ENCODE measurements at regions not wholly inside any gene's neighbourhood (a gene's known extent, or its start where the extent isn't known, plus 50 kb on each side); places are given as distances from the start of the nearest gene placed in this dataset.
"Not testable (repeated sequence)": the region's sequence is repeated elsewhere in the genome, so short reads cannot be mapped to it uniquely, and the experiment has no call there.

DNA sequence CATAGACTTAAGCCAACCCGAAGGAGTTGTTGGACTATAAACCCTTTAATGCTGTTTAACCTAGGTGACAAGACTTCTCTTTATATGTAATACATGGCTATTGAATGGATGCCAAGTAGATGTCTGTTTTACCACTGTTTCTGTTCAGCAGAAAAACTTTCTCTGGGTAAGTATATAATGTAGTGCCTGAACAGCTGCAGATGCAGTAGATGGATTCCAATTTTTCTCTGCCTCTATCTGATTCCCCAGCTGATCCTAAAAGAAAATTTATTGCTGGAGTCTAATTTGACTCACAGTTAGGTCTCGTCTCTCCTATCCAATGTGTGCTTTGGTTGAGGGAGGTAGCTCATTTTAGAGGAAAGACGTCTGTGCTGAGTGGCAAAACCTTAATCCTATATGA is 256.5 kb upstream of the CBLB start:
- no peak for DNase-seq

DNA sequence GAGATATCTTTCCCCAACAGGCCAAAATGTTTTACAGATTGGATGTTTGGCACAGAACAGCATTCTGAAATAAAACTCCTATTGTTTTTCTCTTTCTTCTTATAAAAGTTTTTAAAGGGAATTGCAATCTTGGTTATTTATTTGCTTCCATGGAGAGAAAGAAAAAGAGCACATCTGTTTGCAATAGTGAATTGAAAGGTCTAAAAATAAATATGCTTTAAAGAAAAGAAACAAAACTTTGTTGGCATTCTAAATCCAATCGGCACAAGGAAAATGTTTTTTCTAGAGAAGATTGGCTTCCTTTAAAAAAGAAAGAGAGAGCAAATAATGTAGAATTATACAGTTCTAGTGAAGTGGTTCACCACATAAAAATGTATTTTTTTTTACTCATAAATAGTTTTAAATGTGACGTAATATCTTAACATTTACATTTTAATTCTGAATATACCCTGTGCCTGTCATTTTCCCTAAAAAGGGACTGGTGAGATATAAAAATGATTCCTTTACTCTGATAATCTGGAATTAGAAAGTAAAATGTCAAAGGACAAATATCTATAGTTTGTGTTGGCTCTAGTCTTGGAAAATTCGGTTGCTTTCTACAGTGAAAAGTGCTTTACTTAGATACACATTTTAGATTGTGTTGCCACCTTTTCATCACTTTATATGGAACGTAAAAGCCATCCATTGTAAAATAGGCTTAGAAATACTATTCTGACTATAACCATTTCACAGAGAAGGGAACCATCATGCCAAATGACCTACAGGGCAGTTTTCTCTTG is 257.4 kb upstream of the CBLB start:
- DNase-seq, result no peak

DNA sequence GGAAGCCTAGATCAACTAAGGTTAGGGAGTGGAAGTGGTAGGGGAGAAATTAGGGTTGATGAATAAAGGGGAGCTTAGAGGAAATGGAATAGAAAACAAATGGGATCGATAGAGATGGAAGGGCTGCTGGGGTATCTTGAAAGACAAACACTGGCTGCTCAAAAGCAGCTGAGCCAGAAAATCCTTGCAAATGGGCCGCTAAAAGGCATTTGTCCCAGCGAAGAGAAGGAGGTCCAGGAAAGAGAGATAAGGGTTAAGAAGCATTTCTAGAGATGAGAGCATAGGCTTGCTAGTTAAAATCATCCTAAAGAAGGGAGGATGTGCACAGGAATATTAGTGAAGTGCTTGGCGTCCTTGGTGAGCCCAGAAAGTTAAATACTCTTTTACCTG is 258.0 kb upstream of the CBLB start:
- no peak for DNase-seq

DNA sequence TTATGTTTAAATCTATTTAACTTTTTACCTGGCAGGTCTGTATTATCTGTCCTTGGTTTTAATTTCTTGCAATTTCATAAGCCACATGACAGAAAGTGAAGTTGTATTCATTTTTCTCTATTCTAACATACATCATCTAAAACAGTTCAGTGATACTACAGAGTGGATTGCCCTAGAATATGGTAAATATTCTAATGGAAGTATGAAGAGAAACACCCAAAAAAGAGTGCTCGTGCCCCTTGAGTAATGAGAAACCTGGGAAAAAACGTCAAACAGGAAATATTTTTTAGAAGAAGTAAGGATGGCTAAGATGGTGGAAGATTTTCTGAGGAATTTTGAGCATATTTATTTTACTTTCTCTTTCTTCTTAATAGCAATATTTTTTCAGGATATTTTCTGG is 261.1 kb upstream of the CBLB start:
- no peak for DNase-seq

DNA sequence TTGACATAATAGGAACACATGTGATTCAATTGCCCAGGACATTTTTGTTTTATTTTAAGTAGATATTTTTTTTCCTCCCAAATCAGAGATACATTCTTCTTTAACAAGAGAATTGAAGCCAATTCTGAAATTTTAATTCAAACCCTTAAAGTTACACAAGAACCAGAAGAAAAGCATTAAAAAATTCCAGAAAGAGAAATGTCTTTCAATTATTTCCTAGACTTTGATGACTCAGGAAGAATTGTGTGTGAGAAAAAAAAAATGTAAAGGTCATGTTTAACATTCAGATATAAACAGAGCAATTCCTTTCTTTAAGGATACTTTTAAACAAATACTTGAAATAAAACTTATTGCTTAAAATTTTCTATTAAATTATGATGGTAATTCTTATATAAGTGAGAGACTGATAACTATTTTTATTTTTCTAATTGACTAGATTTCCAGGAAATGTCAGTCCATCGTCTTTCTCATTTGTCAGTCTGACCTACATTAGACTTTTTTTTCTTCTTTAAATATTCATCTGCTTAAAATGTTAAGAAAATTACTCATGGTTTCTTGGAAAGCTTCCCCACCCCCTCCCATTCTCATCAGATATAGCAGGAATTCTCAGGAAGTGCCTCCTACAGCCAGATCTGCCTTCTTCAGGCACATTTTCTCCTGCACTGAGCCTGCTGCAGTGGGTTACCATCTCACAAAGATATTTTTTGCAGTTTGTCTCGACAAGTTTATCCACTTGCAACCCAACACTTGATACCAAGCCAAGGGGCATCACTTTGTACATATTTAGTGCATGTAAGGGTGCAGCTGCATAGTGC is 261.8 kb upstream of the CBLB start:
- DNase-seq, result peak; percentile 28

DNA sequence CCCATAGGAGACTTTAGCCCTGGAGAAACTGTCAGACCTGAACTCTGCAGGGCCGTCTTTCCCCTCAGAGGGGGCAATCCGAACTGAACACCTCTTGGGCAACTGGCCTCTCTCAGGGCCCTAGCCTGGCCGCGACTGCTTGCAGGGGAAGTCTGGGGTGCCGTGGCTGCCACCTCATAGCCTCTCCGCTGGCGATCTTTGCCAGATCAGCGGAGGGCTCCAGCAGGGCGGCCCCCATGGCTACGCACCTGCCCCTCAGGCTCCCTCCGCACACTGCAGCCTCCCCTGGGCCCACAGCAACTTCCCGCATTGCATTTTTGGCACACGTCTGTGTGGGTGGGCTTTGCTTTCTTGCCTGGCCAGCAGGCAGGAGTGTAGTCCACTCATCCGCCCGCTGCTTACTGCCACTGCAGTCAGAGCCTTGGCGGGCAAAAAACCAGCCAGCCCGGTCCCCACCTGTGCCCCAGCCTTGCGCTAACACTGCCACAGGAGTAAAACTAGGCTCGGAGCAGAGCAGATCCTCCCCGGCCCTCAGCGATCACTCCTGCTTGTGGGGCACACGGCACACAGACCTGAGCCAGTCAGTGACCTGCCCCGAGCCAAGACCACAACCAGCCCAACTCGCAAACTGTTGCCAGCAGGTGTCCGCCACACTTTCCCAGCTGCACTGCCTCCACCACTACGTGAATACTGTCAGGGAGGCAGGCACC is 266.8 kb upstream of the CBLB start:
- DNase-seq, result no peak

DNA sequence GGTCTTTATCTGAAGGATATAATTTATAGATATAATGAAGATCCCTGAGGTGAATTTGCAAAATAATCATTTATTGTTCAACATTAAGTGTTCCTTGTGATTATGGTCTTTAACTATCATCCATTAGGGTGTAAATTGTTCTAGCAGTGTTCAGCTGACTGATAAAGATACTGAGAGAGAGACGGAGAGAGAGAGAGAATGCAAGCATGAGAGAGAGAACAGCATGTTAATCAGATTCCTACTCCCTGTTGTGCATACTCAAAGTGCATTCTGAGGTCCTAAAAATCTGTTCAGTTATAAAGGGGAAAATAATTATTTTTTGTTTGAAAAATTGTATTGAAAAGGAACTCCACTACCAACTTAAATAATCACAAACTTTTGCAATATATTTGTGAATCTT is 271.0 kb upstream of the CBLB start:
- DNase-seq, result no peak

DNA sequence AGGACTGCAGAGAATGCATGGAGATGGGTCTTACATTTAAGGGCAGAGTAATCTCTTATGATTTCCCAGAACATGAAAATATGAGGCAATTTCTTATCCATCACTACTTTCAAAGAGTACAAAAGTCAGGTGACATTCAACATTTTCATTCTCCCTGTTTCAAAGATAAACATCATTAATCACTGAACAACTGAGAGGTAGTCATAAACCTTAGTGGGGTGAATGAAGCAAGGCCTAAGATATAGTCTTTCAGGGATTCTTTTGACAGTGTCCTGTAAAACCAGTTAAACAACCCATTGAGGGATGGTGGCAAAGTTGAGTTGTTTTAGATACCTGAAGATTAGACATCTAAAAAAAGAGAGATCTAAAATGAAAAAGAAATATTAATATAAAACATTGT is 271.6 kb upstream of the CBLB start:
- no peak for DNase-seq

DNA sequence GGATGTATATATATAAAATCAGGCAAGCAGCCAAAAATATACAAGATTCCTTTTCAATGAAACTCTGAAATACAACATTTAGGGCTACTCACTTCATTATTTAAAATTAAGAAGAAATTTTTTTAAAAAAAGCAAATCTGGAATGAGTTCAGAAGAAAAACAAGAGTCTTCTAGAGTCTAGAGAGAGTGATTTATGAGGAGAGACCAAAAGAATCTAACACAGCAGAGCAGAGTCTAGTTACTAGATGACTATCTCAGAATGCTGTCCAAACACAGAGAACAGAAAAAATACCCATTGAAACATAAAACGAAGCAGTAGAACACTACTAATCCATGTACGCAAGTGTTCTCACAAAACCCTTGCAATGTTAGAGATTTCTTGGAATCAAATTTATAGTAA is 275.2 kb upstream of the CBLB start:
- DNase-seq, result no peak

DNA sequence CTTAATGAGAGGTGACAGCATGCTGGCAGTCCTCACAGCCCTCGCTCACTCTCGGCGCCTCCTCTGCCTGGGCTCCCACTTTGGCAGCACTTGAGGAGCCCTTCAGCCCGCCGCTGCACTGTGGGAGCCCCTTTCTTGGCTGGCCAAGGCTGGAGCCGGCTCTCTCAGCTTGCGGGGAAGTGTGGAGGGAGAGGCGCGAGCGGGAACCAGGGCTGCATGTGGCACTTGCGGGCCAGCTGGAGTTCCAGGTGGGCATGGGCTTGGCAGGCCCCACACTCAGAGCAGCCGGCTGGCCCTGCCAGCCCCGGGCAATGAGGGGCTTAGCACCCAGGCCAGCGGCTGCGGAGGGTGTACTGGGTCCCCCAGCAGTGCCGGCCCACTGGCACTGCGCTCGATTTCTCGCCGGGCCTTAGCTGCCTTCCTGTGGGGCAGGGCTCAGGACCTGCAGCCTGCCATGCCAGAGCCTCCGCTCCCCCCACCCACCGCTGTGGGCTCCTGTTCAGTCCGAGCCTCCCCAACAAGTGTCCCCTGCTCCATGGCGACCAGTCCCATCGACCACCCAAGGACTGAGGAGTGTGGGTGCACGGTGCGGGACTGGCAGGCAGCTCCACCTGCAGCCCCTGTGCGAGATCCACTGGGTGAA is 279.7 kb upstream of the CBLB start:
- not testable (repeated sequence) for DNase-seq

DNA sequence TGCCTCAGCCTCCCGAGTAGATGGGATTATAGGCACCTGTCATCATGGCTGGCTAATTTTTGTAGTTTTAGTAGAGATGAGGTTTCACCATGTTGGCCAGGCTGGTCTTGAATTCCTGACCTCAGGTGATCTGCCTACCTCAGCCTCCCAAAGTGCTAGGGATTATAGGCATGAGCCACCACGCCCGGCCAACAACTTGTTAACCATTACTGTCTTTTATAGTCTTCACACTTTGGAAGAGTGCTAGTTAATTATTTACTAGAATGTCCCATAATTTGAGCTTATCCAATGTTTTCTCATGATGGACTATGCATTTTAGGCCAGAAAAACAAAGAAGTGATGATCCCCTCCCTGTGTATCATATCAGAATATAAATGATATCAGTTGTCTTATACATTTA is 288.6 kb upstream of the CBLB start:
- no peak for DNase-seq

DNA sequence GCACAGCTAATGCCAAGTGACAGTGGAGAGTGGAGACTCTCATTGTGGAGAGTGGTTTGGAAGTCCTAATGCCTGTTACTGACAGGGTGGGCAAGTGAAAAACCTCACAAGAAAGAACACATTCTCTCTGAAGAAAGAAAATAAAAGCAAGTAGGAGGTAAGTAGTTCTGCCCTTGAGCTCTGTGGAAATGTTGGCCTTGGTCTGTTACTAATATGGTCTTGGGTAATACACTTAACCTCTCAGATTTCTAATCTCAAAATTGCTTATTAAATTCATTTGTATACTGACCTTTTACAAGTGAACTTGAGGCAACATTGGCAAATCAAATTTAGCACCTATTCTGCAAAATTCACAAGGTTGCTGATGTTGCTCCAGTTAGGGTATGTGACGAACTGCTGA is 291.6 kb upstream of the CBLB start:
- DNase-seq, result no peak

DNA sequence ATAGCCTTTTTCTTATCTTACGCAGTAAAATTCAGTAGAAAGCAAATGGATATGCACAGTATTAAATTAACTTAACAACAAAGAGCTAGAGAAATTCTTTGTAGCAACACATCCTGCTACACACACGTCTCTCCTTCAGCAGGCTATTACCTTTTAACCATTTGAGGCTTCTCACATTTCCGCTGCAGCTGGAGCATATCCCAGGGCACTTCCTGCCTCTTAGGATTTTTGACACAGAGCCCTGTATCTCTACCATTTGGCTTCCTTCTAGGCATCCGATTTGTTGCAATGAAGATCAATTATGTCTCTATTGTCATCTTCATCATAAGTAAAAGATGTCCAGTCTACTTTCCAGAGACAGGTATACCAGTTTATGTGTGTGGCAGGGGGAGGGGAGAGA is 292.4 kb upstream of the CBLB start:
- no peak for DNase-seq

DNA sequence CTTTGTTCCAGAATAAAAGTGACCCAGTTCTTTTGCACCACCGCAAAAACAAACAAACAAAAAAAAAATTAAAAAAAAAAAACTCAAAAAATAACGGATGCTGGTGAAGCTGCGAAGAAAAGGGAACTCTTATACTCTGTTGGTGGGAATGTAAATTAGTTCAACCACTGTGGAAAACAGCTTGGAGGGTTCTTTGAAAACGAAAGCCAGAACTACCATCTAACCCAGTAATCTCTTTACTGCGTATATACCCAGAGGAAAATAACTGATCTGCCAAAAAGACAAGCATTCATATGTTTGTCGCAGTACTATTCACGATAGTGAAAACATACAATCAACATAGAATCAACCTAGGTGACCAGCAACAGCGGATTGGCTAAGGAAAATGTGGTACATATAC is 298.9 kb upstream of the CBLB start:
- DNase-seq, result no peak

DNA sequence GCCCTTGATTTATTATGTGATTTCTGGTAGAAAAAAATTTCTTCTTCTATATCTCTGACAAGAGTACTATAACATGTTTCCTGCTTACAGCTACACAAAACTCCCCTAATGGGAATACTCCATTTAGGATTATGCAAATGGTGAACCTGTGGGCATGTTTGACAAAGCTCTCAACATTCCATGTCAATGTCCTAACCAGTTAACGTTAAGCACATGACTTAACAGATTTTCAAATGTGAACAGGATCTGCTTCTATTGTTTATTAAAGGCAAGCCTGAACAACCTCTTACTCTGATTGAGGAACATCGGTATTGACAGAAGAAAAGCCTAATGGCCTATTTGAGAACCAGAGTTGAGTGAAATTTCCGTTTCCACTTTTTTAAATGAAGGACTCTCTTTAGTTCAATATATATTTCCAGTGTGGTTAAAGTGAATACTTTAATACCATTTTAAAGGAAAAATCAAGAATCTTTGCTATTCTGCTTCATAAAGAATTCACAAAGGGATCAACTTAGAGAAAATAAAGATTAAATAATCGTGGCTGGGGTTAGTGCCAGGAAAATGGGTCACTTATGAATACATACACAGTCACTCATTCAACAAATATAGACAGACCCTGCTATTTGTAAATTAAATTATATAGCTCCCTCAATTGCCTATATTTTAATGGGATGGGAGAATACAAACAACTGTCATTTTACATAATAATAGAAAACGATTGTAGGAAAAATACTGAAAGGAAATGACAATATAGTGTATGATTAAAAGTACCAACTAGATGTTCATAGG is 300.3 kb upstream of the CBLB start:
- DNase-seq, result no peak

DNA sequence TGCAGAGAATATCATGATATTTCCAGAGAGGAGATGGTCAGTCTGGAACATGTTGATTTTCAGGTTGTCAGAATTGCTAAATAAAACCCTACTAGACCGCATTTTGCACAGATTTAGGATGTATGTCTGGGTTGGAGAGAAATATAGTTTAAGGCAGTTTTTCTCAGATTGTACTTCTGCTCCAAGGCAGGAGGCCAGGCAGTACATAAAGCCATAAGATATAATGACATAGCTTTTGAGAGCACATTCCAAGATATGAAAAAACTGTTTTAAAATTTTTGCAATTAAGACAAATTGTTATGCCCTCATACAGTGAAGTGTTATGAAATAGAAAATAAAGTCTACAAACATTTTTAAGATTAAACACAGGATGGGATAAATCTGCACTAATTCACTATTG is 301.8 kb upstream of the CBLB start:
- no peak for DNase-seq

DNA sequence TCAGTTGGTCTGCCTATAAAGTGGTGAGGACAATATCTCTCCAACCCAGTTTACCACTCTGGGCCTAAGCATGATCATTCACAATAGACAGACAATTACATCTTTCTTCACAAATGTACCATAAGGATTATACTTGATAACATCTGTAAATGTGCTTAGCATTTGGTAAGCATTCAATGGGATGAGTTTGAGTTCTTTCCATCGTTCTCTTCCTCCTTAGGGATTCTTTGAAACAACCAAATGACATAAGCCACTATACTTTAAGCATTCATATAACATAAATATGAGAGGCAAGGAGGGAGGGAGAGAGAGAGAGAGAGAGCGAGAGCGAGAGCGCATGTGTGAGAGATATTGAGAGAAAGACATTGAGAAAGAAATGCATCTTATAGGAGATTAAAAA is 303.3 kb upstream of the CBLB start:
- DNase-seq, result no peak

DNA sequence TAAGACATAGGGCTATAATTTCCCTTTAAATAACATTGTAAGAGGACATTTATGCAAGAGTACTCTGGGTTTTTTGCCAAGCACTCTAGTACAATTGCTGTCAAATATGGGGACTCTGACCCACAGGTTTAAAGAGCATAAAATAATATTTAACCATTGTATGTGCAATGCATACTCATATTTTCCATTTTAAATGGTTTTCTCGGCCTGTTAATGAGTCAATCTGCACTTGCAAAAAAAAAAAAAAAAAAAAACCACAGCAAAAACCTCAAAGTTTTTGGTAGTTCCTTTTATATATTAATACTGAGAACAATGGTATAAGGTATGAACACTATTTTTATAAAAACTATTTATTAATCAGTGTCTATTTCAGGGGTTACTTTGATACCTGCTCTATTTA is 304.0 kb upstream of the CBLB start:
- no peak for DNase-seq

DNA sequence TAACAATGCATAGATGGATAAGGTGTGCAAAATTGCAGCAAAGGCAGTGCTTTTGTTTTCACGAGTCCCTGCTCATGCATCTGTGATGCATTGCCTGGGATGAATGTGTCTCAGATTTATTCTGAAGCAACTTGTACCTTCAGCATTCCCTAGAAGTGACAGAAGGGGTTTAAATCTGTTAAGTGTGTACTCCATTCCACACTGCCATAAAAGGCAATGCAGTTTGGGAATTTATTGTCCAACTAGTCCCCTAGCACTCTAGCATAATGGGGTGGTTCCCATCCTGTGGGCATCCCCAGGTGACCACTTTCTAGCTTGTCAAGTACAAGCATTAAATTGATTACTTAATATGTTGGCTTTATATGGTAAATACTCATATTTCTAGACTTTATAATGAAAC is 306.5 kb upstream of the CBLB start:
- DNase-seq, result no peak

DNA sequence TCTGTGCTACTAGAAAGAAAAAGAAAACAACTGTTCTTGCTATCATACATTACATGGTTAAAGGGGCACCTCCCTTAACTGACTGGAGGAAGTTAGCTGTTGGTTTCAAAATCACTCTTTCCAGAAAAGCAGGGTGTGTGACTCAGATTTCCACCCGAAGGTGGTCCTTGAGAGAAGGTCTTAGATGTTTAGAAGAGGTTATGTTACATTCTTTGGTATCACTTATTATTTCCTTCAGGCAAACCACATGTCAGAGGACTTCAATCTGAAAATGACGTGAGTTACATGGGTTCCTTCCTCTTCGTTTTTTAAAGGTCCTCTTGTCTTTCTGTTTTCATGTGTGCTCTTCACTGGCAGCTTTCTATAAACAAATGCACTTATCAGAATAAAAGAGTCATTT is 307.9 kb upstream of the CBLB start:
- DNase-seq, result no peak

DNA sequence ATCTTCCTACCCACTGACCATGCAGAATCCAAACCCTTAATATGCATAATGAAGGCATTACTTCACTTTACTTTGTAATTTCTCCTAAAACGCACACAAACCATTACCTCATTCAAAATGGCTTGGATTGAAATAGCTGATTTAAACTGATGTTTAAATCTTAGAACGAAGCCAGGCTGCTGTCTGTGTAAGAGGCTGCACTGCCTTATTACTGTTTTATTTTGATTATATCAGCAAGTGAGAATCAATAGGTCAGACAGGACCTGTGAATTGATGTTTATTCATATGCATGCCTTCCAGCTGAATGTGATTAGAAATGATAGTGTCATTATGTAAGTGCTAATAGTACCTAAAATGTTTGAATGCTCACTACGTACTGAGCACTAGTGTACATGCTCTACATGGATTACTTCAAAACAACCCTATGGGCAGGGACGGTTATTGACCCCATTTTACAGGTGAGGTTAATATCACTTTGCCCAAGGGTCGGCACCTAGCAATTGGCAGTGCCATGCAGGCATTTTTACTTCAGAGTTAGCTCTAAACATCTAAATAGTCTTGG is 314.2 kb upstream of the CBLB start:
- DNase-seq, result no peak

DNA sequence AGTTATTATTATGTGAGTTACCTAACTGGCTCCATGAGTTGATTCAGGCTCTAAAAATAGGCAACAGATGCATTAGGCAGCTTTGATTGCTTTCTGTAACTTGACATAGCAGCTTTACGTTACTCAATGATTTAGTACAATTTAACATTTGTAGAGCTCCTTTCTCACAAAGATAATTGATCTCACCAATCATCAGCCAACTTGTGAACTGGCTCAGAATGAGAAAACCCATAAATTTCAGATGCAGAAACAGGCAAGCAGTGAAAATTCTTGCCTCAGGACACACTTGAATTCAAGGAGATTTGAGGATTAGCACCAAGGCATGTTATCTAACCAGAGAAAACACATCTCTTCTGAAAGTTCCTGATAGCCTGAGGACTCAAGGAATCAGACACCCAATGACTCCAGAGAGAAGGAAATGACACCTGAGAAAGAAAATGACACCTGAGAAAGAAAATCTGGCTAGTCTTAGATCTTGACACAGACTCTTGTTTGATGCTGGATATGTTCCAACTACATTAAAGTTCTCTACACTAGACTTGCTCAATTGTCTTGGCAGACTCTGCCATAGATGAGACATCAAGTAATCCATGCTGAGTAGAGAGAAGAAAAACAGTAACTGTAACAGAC is 315.1 kb upstream of the CBLB start:
- peak; percentile 54 for DNase-seq
